Jurkat, Clone E6-1 (cell line): ENCODE measurements at regions not wholly inside any gene's neighbourhood (a gene's known extent, or its start where the extent isn't known, plus 50 kb on each side); places are given as distances from the start of the nearest gene placed in this dataset.
A peak's percentile ranks its signal among the peaks of the same experiment; 100 is the strongest.

Experiments
- DNase-seq: peaks from one replicate; pipeline ENCODE4 v3.0.0-alpha.2; 2011; ENCODE audit warnings: low read depth, low spot score
- H3K4me3 ChIP-seq: 2 replicates; pipeline ENCODE4 v1.5.1; 2011; ENCODE audit warnings: mild to moderate bottlenecking, low read length, control low read depth, moderate library complexity

- no peak for DNase-seq
- no peak overlapping the region for H3K4me3 ChIP-seq
These were observed 54.9 kb upstream of the SACS start for GRCh38 chr13:23488442-23488841.

- no peak overlapping the region for H3K4me3 ChIP-seq
- DNase-seq: no peak
These were observed 62.8 kb upstream of the SACS start for GRCh38 chr13:23496255-23496654.

GRCh38 chr13:23497191-23497590, 63.7 kb upstream of the SACS start:
- no peak for DNase-seq
- no peak overlapping the region for H3K4me3 ChIP-seq

- no peak for DNase-seq
- no peak overlapping the region for H3K4me3 ChIP-seq
These were observed 67.3 kb upstream of the SACS start for GRCh38 chr13:23500849-23501248.

GRCh38 chr13:23504180-23504579, 66.0 kb upstream of the TNFRSF19 start:
- no peak for DNase-seq
- no peak overlapping the region for H3K4me3 ChIP-seq

GRCh38 chr13:23505007-23505406, 65.2 kb upstream of the TNFRSF19 start:
- H3K4me3 ChIP-seq: no peak overlapping the region
- no peak for DNase-seq

- no peak overlapping the region for H3K4me3 ChIP-seq
- no peak for DNase-seq
These were observed 64.0 kb upstream of the TNFRSF19 start for GRCh38 chr13:23506071-23506806.

- DNase-seq: no peak
These were observed 63.4 kb upstream of the TNFRSF19 start for GRCh38 chr13:23506807-23507291.

GRCh38 chr13:23509781-23510543, 60.2 kb upstream of the TNFRSF19 start:
- H3K4me3 ChIP-seq: no peak overlapping the region
- DNase-seq: no peak

More at GRCh38 chr13:23506807-23507291, 63.4 kb upstream of the TNFRSF19 start:
- H3K4me3 ChIP-seq: no peak overlapping the region

GRCh38 chr13:23510544-23510916, 59.7 kb upstream of the TNFRSF19 start:
- DNase-seq: no peak
- no peak overlapping the region for H3K4me3 ChIP-seq

- H3K4me3 ChIP-seq: no peak overlapping the region
- peak; percentile 17 for DNase-seq
These were observed 59.1 kb upstream of the TNFRSF19 start for GRCh38 chr13:23510979-23511735.

- DNase-seq: no peak
These were observed 57.3 kb upstream of the TNFRSF19 start for GRCh38 chr13:23512762-23513395.

GRCh38 chr13:23513455-23513854, 56.8 kb upstream of the TNFRSF19 start:
- no peak for DNase-seq
- H3K4me3 ChIP-seq: no peak overlapping the region

More at GRCh38 chr13:23512762-23513395, 57.3 kb upstream of the TNFRSF19 start:
- no peak overlapping the region for H3K4me3 ChIP-seq

- no peak for DNase-seq
- H3K4me3 ChIP-seq: no peak overlapping the region
These were observed 56.1 kb upstream of the TNFRSF19 start for GRCh38 chr13:23514076-23514475.

- H3K4me3 ChIP-seq: no peak overlapping the region
- DNase-seq: no peak
These were observed 55.1 kb upstream of the TNFRSF19 start for GRCh38 chr13:23515116-23515515.

GRCh38 chr13:23516190-23516589, 54.0 kb upstream of the TNFRSF19 start:
- no peak for DNase-seq
- H3K4me3 ChIP-seq: no peak overlapping the region

- H3K4me3 ChIP-seq: no peak overlapping the region
- DNase-seq: no peak
These were observed 53.5 kb upstream of the TNFRSF19 start for GRCh38 chr13:23516702-23517101.

- DNase-seq: no peak
These were observed 52.0 kb upstream of the TNFRSF19 start for GRCh38 chr13:23518231-23518630.

More at GRCh38 chr13:23518231-23518630, 52.0 kb upstream of the TNFRSF19 start:
- no peak overlapping the region for H3K4me3 ChIP-seq
